ENCODE measurements at regions not wholly inside any gene's neighbourhood (a gene's known extent, or its start where the extent isn't known, plus 50 kb on each side); places are given as distances from the start of the nearest gene placed in this dataset.

GRCh38 chr4:178066338-178066941, 624.2 kb upstream of the AGA start:
- H3K4me1 Mint-ChIP-seq (ENCODE audit: unreplicated experiment), result no peaks in the 10 kb centered on the region
- TF ChIP-seq, protein P1, sequence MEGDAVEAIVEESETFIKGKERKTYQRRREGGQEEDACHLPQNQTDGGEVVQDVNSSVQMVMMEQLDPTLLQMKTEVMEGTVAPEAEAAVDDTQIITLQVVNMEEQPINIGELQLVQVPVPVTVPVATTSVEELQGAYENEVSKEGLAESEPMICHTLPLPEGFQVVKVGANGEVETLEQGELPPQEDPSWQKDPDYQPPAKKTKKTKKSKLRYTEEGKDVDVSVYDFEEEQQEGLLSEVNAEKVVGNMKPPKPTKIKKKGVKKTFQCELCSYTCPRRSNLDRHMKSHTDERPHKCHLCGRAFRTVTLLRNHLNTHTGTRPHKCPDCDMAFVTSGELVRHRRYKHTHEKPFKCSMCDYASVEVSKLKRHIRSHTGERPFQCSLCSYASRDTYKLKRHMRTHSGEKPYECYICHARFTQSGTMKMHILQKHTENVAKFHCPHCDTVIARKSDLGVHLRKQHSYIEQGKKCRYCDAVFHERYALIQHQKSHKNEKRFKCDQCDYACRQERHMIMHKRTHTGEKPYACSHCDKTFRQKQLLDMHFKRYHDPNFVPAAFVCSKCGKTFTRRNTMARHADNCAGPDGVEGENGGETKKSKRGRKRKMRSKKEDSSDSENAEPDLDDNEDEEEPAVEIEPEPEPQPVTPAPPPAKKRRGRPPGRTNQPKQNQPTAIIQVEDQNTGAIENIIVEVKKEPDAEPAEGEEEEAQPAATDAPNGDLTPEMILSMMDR (IDR thresholded peaks at IDR 0.05), result no peak
- no peak overlapping the region for H3K27ac Mint-ChIP-seq (ENCODE audit: unreplicated experiment)
- H3K9me3 Mint-ChIP-seq (ENCODE audit: unreplicated experiment), result no peaks in the 10 kb centered on the region
- H3K27me3 Mint-ChIP-seq (ENCODE audit: unreplicated experiment), result no peaks in the 10 kb centered on the region
- H3K4me3 Mint-ChIP-seq (ENCODE audit: unreplicated experiment), result no peak overlapping the region
- no peak for DNase-seq (ENCODE audit: extremely low spot score, unreplicated experiment)
- no peaks in the 10 kb centered on the region for H3K36me3 Mint-ChIP-seq (ENCODE audit: unreplicated experiment)

- DNase-seq (ENCODE audit: extremely low spot score, unreplicated experiment), result no peak
- TF ChIP-seq, protein P1 (IDR thresholded peaks at IDR 0.05), result no peak
- Mint-ChIP-seq H3K4me3 (ENCODE audit: unreplicated experiment) (no peak overlapping the region), H3K36me3 (ENCODE audit: unreplicated experiment) (no peaks in the 10 kb centered on the region), H3K27me3 (ENCODE audit: unreplicated experiment) (no peaks in the 10 kb centered on the region), H3K9me3 (ENCODE audit: unreplicated experiment) (no peaks in the 10 kb centered on the region), H3K27ac (ENCODE audit: unreplicated experiment) (no peak overlapping the region), H3K4me1 (ENCODE audit: unreplicated experiment) (no peaks in the 10 kb centered on the region)
Measured at GRCh38 chr4:178068136-178068535, 625.9 kb upstream of the AGA start.

- TF ChIP-seq, protein P1 (IDR thresholded peaks at IDR 0.05), result no peak
- H3K27me3 Mint-ChIP-seq (ENCODE audit: unreplicated experiment), result no peaks in the 10 kb centered on the region
Measured at GRCh38 chr4:178070163-178070562, 627.9 kb upstream of the AGA start.

DNA sequence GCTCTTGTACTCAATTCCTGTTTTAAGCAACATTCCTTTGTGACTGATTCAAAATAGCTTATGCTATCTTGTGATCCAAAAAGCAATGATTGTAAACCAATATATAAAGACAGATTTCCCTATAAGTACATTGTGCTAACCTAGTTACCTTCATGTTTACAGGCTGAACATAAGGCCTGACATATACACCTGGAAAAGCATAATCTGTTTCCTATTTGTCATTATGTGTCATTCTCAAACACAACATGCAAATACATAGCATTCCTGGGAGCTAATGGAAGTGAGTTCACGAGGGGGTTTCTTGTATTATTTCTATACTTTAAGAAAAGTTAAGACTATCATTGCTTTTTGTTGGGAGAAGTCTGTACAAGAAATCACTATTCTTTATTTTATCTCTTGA, 638.1 kb upstream of the AGA start:
- Mint-ChIP-seq H3K9me3 (ENCODE audit: unreplicated experiment) (peaks cover 3% of the 10 kb centered on the region), H3K4me3 (ENCODE audit: unreplicated experiment) (no peak overlapping the region), H3K27ac (ENCODE audit: unreplicated experiment) (no peak overlapping the region), H3K4me1 (ENCODE audit: unreplicated experiment) (no peaks in the 10 kb centered on the region), H3K36me3 (ENCODE audit: unreplicated experiment) (no peaks in the 10 kb centered on the region), H3K27me3 (ENCODE audit: unreplicated experiment) (no peaks in the 10 kb centered on the region)
- TF ChIP-seq, protein P1 (IDR thresholded peaks at IDR 0.05), result no peak
- no peak for DNase-seq (ENCODE audit: extremely low spot score, unreplicated experiment)

More at GRCh38 chr4:178070163-178070562, 627.9 kb upstream of the AGA start:
- H3K27ac Mint-ChIP-seq (ENCODE audit: unreplicated experiment), result no peak overlapping the region
- no peaks in the 10 kb centered on the region for H3K9me3 Mint-ChIP-seq (ENCODE audit: unreplicated experiment)
- H3K4me1 Mint-ChIP-seq (ENCODE audit: unreplicated experiment), result no peaks in the 10 kb centered on the region
- no peak for DNase-seq (ENCODE audit: extremely low spot score, unreplicated experiment)
- H3K36me3 Mint-ChIP-seq (ENCODE audit: unreplicated experiment), result no peaks in the 10 kb centered on the region
- no peak overlapping the region for H3K4me3 Mint-ChIP-seq (ENCODE audit: unreplicated experiment)

DNA sequence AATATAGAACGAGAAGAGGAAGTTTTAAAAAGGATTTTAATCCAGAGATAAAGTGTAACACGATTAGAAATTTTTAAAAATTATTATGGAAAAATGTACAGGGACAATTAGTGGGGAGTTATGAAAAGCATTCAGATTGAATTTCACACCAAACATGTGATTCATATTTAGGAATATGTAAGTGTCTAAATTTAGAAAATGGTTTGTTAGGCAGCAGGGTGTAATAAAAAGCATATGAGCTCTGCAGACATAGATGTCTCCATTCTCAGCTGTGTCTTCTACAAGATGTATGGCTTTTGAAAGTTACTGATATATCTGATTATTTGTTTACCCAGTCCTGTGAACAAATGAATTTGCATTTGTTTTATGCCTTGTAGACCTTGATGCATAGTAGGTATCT, 638.9 kb upstream of the AGA start:
- Mint-ChIP-seq H3K27ac (ENCODE audit: unreplicated experiment) (no peak overlapping the region), H3K4me1 (ENCODE audit: unreplicated experiment) (no peaks in the 10 kb centered on the region), H3K36me3 (ENCODE audit: unreplicated experiment) (no peaks in the 10 kb centered on the region), H3K27me3 (ENCODE audit: unreplicated experiment) (no peaks in the 10 kb centered on the region), H3K4me3 (ENCODE audit: unreplicated experiment) (no peak overlapping the region), H3K9me3 (ENCODE audit: unreplicated experiment) (peaks cover 3% of the 10 kb centered on the region)
- no peak for DNase-seq (ENCODE audit: extremely low spot score, unreplicated experiment)
- TF ChIP-seq, protein P1 (IDR thresholded peaks at IDR 0.05), result no peak

All from osteocyte (in vitro differentiated cells).